Calu3 (cell line): ENCODE measurements at regions not wholly inside any gene's neighbourhood (a gene's known extent, or its start where the extent isn't known, plus 50 kb on each side); places are given as distances from the start of the nearest gene placed in this dataset.

ENCODE experiments used
- BruUV-seq: library from RNA; stranded (reverse); fragments of 400-500 nt; replicated peaks from 2 replicates; lab custom pipeline; 2021; lab: Mats Ljungman, UMichigan
- CTCF ChIA-PET: fragments of 300-600 bp; sonication (Branson Sonifier 250); formaldehyde crosslinking; loops from one replicate; lab custom pipeline; 2022; ENCODE audit warnings: antibody characterized with exemption; lab: Charles Lee
- DNase-seq: peaks from one replicate; pipeline ENCODE4 v3.0.0; 2022
- H3K27ac Mint-ChIP-seq: one replicate; pipeline ENCODE4 v1.8.0; 2022; ENCODE audit warnings: mixed read lengths; ENCODE audit not compliant: unreplicated experiment
- H3K27me3 Mint-ChIP-seq: one replicate; pipeline ENCODE4 v1.8.0; 2022; ENCODE audit warnings: mixed read lengths; ENCODE audit not compliant: unreplicated experiment
- H3K36me3 Mint-ChIP-seq: one replicate; pipeline ENCODE4 v1.8.0; 2022; ENCODE audit warnings: mild to moderate bottlenecking, moderate library complexity, mixed read lengths; ENCODE audit not compliant: insufficient read depth, unreplicated experiment
- H3K4me1 Mint-ChIP-seq: one replicate; pipeline ENCODE4 v1.8.0; 2022; ENCODE audit warnings: mild to moderate bottlenecking, low read depth, mixed read lengths; ENCODE audit not compliant: unreplicated experiment
- H3K4me3 Mint-ChIP-seq: one replicate; pipeline ENCODE4 v1.8.0; 2022; ENCODE audit warnings: mild to moderate bottlenecking, low read depth, moderate library complexity, mixed read lengths; ENCODE audit not compliant: unreplicated experiment
- H3K9me3 Mint-ChIP-seq: one replicate; pipeline ENCODE4 v1.8.0; 2022; ENCODE audit warnings: low read depth, mixed read lengths; ENCODE audit not compliant: unreplicated experiment
- CTCF ChIP-seq: fragments of 200-600 bp; IDR thresholded peaks from one replicate; pipeline ENCODE4 v1.8.0; 2022; ENCODE audit warnings: antibody characterized with exemption; ENCODE audit not compliant: unreplicated experiment
- intact Hi-C: fragments of 100-400 bp; cut with micrococcal nuclease; formaldehyde crosslinking; loops from one replicate; pipeline ENCODE4 v1.10.0; 2022; ENCODE audit not compliant: unreplicated experiment

GRCh38 chr2:14749884-14750283 is 117.4 kb downstream of the LRATD1 start:
- Mint-ChIP-seq H3K4me3 (no peak overlapping the region), H3K4me1 (no peaks in the 10 kb centered on the region), H3K9me3 (no peaks in the 10 kb centered on the region), H3K27ac (no peak overlapping the region), H3K36me3 (no peaks in the 10 kb centered on the region), H3K27me3 (no peaks in the 10 kb centered on the region)
- TF ChIP-seq CTCF = no peak
- no TSS peak for BruUV-seq
- CTCF ChIA-PET = no interaction called here
- intact Hi-C loops = no loop called here
- DNase-seq = no peak

- Mint-ChIP-seq H3K9me3 (peaks cover 3% of the 10 kb centered on the region), H3K36me3 (no peaks in the 10 kb centered on the region), H3K4me1 (no peaks in the 10 kb centered on the region), H3K27me3 (no peaks in the 10 kb centered on the region), H3K4me3 (no peak overlapping the region), H3K27ac (no peak overlapping the region)
- CTCF ChIA-PET = no interaction called here
- intact Hi-C loops = no loop called here
- no TSS peak for BruUV-seq
- DNase-seq = no peak
- TF ChIP-seq CTCF = no peak
Measured at GRCh38 chr2:14750433-14750832, 117.9 kb downstream of the LRATD1 start.

- H3K9me3 Mint-ChIP-seq = peaks cover 3% of the 10 kb centered on the region
- TF ChIP-seq CTCF = no peak
- intact Hi-C loops = no loop called here
- no peak overlapping the region for H3K27ac Mint-ChIP-seq
- H3K27me3 Mint-ChIP-seq = no peaks in the 10 kb centered on the region
- H3K4me3 Mint-ChIP-seq = no peak overlapping the region
- H3K4me1 Mint-ChIP-seq = no peaks in the 10 kb centered on the region
- DNase-seq = no peak
- no TSS peak for BruUV-seq
- CTCF ChIA-PET = no interaction called here
- H3K36me3 Mint-ChIP-seq = no peaks in the 10 kb centered on the region
Measured at GRCh38 chr2:14751581-14751980, 119.1 kb downstream of the LRATD1 start.

GRCh38 chr2:14752295-14752694 is 119.8 kb downstream of the LRATD1 start:
- CTCF ChIA-PET = no interaction called here
- Mint-ChIP-seq H3K27me3 (no peaks in the 10 kb centered on the region), H3K4me3 (no peak overlapping the region), H3K4me1 (no peaks in the 10 kb centered on the region), H3K9me3 (peaks cover 3% of the 10 kb centered on the region), H3K27ac (no peak overlapping the region), H3K36me3 (no peaks in the 10 kb centered on the region)
- no TSS peak for BruUV-seq
- DNase-seq = no peak
- no peak for TF ChIP-seq CTCF
- intact Hi-C loops = no loop called here
